ENCODE measurements at regions not wholly inside any gene's neighbourhood (a gene's known extent, or its start where the extent isn't known, plus 50 kb on each side); places are given as distances from the start of the nearest gene placed in this dataset.
A peak's percentile ranks its signal among the peaks of the same experiment; 100 is the strongest.

DNA sequence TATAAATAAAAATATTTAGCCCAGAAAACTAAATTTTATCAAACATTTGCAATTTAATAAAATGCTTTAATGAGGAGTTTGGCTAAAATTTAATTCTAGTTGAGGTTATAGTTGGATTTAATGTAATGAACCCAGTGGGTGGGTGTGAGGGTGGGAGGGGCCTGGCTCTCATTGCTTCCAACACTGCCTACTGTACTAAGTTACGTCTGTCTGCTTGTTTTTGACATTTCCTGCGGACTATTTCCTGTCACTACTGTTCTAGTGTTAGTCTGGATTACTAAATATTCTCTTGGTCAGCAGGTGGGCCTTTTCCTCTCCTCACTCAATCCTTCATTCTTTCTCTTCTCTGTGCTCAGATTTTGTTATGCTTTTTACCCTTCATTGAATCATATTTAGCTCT, 82.5 kb upstream of the MAP3K7 start:
- H2BK12ac ChIP-seq (ENCODE audit: low read depth, low read length) = no peak overlapping the region
- TF ChIP-seq EP300 (IDR thresholded peaks at IDR 0.05; ENCODE audit: borderline replicate concordance in 1 of 2, low read depth in 2 of 2, low read length in 2 of 2) (no peak), ASH2L (IDR thresholded peaks at IDR 0.05; ENCODE audit: low read length) (no peak), HDAC6 (IDR thresholded peaks at IDR 0.05; ENCODE audit: low read depth, low read length) (no peak)
- TF ChIP-seq, protein P1, sequence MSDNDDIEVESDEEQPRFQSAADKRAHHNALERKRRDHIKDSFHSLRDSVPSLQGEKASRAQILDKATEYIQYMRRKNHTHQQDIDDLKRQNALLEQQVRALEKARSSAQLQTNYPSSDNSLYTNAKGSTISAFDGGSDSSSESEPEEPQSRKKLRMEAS (IDR thresholded peaks at IDR 0.05) = no peak
- H3K4me2 ChIP-seq (ENCODE audit: insufficient read depth in 1 of 2, low read depth in 2 of 2, low read length in 2 of 2) = no peak overlapping the region
- H4K5ac ChIP-seq (ENCODE audit: insufficient read length, low read depth, low read length) = no peak overlapping the region
- H3K23ac ChIP-seq (ENCODE audit: insufficient read length) = no peak overlapping the region
- H3K18ac ChIP-seq (ENCODE audit: extremely low read depth, low read length) = no peak overlapping the region
- H3K4ac ChIP-seq (replicated peaks; ENCODE audit: insufficient read length, low read depth, low read length) = no peak overlapping the region
- ChIA-PET CTCF (ENCODE audit: partially characterized antibody) (no interaction called here), POLR2A (ENCODE audit: partially characterized antibody) (no interaction called here)
- no peak for FAIRE-seq
- H3K4me3 ChIP-seq (ENCODE audit: extremely low read depth in 1 of 4, insufficient read depth in 2 of 4, low read depth in 3 of 4, low read length in 4 of 4) = no peak overlapping the region
- WGBS, 2 experiments (ENCODE audit: extremely low coverage in 1 of 2, insufficient coverage in 1 of 2, insufficient read length in 1 of 2, insufficient replicate concordance in 2 of 2, low coverage in 1 of 2, low lambda C conversion rate in 2 of 2, missing lambda C conversion rate in 1 of 2) = 31% methylated on average over 2 of the region's 2 CpGs; no CpG with 5 or more reads in 1 of the 2 experiments
- H3K56ac ChIP-seq (replicated peaks; ENCODE audit: insufficient read length, low read depth, low read length) = no peak overlapping the region
- no peaks in the 10 kb centered on the region for H3K9me3 ChIP-seq (ENCODE audit: insufficient read depth in 2 of 2, low read depth in 1 of 2, low read length in 1 of 2)
- H3K14ac ChIP-seq (ENCODE audit: insufficient read length) = no peak overlapping the region
- no peak overlapping the region for H2AFZ ChIP-seq (ENCODE audit: low read length)
- H2AK5ac ChIP-seq (ENCODE audit: low read depth, low read length) = no peak overlapping the region
- no peak overlapping the region for H4K8ac ChIP-seq (ENCODE audit: extremely low read depth, insufficient read depth, low read length)
- H3K4me1 ChIP-seq (replicated peaks in 1 of 4; ENCODE audit: control insufficient read depth in 3 of 4, insufficient read depth in 4 of 4, low read length in 3 of 4) = peaks cover 0 to 5% (median 0%) of the 10 kb centered on the region in 4 experiments; a peak in 1 of 7 replicates
- H3K36me3 ChIP-seq (ENCODE audit: control insufficient read depth in 2 of 4, insufficient read depth in 4 of 4, low read length in 3 of 4) = no peaks in the 10 kb centered on the region
- H2BK20ac ChIP-seq (ENCODE audit: low read length) = no peak overlapping the region
- H3K79me1 ChIP-seq (ENCODE audit: low read depth, low read length) = no peaks in the 10 kb centered on the region
- DNase-seq (ENCODE audit: low read depth in 1 of 2, low spot score in 2 of 2) = no peak
- H4K20me1 ChIP-seq (replicated peaks in 1 of 2; ENCODE audit: control insufficient read depth in 1 of 2, insufficient read depth in 2 of 2, low read length in 2 of 2) = no peaks in the 10 kb centered on the region
- no peaks in the 10 kb centered on the region; the same call in 1 of the 2 replicates for H3K23me2 ChIP-seq (ENCODE audit: low read depth, low read length)
- H4K91ac ChIP-seq (replicated peaks; ENCODE audit: insufficient read length, low read length) = no peak overlapping the region
- no peak overlapping the region for H3K27ac ChIP-seq (ENCODE audit: low read depth, low read length)
- H3K9ac ChIP-seq (replicated peaks in 1 of 4; ENCODE audit: extremely low read depth in 1 of 4, low read depth in 3 of 4, low read length in 3 of 4) = no peak overlapping the region
- peaks cover 0 to 3% of the 10 kb centered on the region in 2 experiments; a peak in 1 of 4 replicates for H3K79me2 ChIP-seq (ENCODE audit: control insufficient read depth in 1 of 2, insufficient read depth in 2 of 2, low read length in 2 of 2)
- H2BK120ac ChIP-seq (replicated peaks; ENCODE audit: low read depth, low read length) = peak overlapping the region; percentile 87
- H3K27me3 ChIP-seq (replicated peaks in 1 of 4; ENCODE audit: control insufficient read depth in 3 of 4, extremely low read depth in 1 of 4, insufficient read depth in 3 of 4, low read length in 3 of 4) = no peaks in the 10 kb centered on the region
- no peak overlapping the region; the same call in 1 of the 2 replicates for H2BK5ac ChIP-seq (ENCODE audit: low read depth, low read length)
- no peak overlapping the region for H2BK15ac ChIP-seq (ENCODE audit: low read length)

All from H1 (cell line).